Progenitor cell of endocrine pancreas (in vitro differentiated cells): ENCODE measurements at regions not wholly inside any gene's neighbourhood (a gene's known extent, or its start where the extent isn't known, plus 50 kb on each side); places are given as distances from the start of the nearest gene placed in this dataset.

Experiments used
- DNase-seq: peaks from one replicate; pipeline ENCODE4 v3.0.0; 2021; ENCODE audit warnings: low spot score; ENCODE audit not compliant: unreplicated experiment
- H3K27ac Mint-ChIP-seq: 2 replicates; pipeline ENCODE4 v1.8.0; 2021; ENCODE audit warnings: mild to moderate bottlenecking, moderate library complexity, mixed read lengths
- H3K27me3 Mint-ChIP-seq: 2 replicates; pipeline ENCODE4 v1.8.0; 2021; ENCODE audit warnings: mixed read lengths
- H3K36me3 Mint-ChIP-seq: 2 replicates; pipeline ENCODE4 v1.8.0; 2022; ENCODE audit warnings: mixed read lengths; ENCODE audit not compliant: insufficient read depth
- H3K4me1 Mint-ChIP-seq: 2 replicates; pipeline ENCODE4 v1.8.0; 2021; ENCODE audit warnings: low read depth, mixed read lengths
- H3K4me3 Mint-ChIP-seq: 2 replicates; pipeline ENCODE4 v1.8.0; 2021; ENCODE audit warnings: low read depth, mild to moderate bottlenecking, moderate library complexity, mixed read lengths
- H3K9me3 Mint-ChIP-seq: 2 replicates; pipeline ENCODE4 v1.8.0; 2021; ENCODE audit warnings: low read depth, mixed read lengths
- TF ChIP-seq, protein P1 (sequence below): fragments of 200-600 bp; sonication (generic); IDR thresholded peaks from one replicate; pipeline ENCODE4 v1.5.0; 2021; ENCODE audit warnings: antibody characterized with exemption, mild to moderate bottlenecking; ENCODE audit not compliant: unreplicated experiment

DNA sequence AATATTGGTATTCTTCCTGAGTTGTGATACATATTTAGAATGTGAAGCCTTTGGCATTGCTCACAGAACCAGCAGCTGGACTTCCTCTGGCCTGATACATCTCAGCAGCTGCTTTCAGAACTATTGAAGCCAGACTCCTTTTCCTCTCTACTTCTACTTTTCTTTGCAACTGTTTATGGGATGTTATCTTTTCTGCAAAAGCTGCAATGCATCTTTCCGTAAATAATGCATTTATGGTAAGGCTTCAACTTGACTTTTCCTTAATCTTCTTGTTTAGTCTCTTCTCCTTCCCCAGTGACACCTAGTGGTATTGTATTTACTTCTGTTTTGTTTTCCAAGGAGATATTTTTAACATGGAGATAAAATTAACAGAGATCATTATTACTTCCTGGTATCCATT, 1548.7 kb downstream of the PCDH7 start:
- Mint-ChIP-seq H3K27ac (no peak overlapping the region), H3K4me3 (no peak overlapping the region), H3K36me3 (no peaks in the 10 kb centered on the region), H3K27me3 (no peaks in the 10 kb centered on the region), H3K9me3 (peaks cover 3% of the 10 kb centered on the region), H3K4me1 (no peaks in the 10 kb centered on the region)
- DNase-seq = no peak
- TF ChIP-seq, protein P1, sequence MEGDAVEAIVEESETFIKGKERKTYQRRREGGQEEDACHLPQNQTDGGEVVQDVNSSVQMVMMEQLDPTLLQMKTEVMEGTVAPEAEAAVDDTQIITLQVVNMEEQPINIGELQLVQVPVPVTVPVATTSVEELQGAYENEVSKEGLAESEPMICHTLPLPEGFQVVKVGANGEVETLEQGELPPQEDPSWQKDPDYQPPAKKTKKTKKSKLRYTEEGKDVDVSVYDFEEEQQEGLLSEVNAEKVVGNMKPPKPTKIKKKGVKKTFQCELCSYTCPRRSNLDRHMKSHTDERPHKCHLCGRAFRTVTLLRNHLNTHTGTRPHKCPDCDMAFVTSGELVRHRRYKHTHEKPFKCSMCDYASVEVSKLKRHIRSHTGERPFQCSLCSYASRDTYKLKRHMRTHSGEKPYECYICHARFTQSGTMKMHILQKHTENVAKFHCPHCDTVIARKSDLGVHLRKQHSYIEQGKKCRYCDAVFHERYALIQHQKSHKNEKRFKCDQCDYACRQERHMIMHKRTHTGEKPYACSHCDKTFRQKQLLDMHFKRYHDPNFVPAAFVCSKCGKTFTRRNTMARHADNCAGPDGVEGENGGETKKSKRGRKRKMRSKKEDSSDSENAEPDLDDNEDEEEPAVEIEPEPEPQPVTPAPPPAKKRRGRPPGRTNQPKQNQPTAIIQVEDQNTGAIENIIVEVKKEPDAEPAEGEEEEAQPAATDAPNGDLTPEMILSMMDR = no peak

DNA sequence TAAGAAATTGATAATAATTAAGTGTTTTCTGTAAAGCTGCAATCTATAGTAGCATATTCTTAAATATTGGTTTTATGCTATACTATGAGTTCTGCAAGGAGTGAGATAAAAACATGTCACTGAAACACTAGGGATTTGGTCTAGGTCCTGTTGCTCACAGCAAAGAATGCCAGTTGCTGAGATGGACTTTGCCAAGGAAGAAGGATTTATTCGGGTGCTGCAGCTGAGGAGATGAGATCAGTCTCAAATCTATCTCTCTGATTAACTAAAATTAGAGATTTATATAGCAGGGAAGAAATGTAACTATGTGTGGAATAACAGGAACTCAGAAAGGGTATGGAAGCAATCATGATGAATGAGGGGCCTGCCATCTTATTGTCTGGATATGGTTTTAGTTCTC, 1569.9 kb downstream of the PCDH7 start:
- peaks cover 5% of the 10 kb centered on the region for H3K4me1 Mint-ChIP-seq

DNA sequence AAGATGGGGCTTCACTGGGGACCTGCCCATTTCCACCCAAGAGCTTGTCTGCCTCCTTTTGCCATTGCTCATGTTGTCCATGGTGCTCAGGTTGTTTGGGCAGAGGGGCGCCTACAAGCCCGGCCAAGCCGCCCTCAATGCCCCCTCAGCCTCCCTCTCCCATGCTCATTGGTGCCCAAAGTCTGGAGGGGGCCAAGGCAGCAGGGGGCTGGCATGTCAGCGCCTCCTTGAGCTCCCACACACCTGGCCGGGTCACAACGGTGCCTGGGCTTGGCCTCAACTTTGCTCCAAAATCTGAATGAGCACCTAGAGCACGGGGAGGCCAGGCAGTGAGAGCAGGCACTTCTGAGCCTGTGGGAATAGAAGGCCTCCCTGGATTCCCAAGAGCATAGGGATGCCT, 1598.8 kb downstream of the PCDH7 start:
- Mint-ChIP-seq H3K9me3 (peaks cover 19% of the 10 kb centered on the region), H3K4me1 (peaks cover 8% of the 10 kb centered on the region), H3K36me3 (no peaks in the 10 kb centered on the region), H3K27ac (no peak overlapping the region), H3K27me3 (no peaks in the 10 kb centered on the region), H3K4me3 (no peak overlapping the region)
- TF ChIP-seq, protein P1 = no peak
- no peak for DNase-seq

More for the DNA sequence above, 1569.9 kb downstream of the PCDH7 start:
- no peak for DNase-seq
- no peaks in the 10 kb centered on the region for H3K27me3 Mint-ChIP-seq
- TF ChIP-seq, protein P1 = no peak
- no peak overlapping the region for H3K4me3 Mint-ChIP-seq
- peaks cover 4% of the 10 kb centered on the region for H3K9me3 Mint-ChIP-seq
- H3K36me3 Mint-ChIP-seq = peaks cover 3% of the 10 kb centered on the region
- no peak overlapping the region for H3K27ac Mint-ChIP-seq

DNA sequence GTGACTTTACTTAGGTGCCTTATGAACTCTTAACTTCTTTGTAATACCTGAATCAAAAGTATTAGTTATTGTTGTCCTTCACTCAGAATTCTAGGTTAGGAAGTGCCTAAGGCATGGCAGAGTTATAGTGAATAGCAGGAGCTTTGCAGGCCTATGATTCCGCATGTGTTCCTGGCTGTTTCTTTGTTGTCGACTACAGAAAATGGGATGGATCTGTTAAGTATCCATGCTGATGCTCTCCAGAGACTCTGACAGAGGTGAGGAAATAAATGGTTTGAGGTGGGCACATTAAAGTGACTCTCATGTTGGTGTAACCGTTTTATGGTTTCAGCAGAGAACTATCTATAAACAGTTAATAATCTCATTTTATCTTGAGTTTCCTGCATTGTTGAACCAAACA, 1601.3 kb downstream of the PCDH7 start:
- Mint-ChIP-seq H3K4me1 (peaks cover 6% of the 10 kb centered on the region), H3K27ac (no peak overlapping the region), H3K4me3 (no peak overlapping the region), H3K36me3 (no peaks in the 10 kb centered on the region), H3K9me3 (peaks cover 15% of the 10 kb centered on the region), H3K27me3 (no peaks in the 10 kb centered on the region)
- TF ChIP-seq, protein P1 = no peak
- DNase-seq = no peak

DNA sequence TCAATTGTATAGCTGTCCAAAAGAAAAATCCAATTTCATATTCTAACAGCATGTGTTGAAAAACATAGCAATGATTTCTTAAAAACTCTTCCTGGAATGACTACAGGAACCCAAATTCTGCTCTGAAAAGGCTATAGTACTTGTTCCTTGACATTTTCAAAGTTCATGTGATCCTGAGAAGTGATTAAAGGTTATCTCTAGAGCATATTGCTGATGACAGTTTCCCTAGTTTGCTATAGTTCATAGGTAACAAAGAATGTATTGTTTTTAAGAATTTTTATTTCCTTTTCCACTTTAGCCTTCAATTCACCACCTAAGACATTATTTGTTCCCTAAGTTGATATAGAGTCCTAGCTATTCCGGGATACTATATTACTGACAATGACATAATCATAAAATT, 1614.6 kb downstream of the PCDH7 start:
- H3K4me3 Mint-ChIP-seq = no peak overlapping the region
- TF ChIP-seq, protein P1 = no peak
- H3K4me1 Mint-ChIP-seq = no peaks in the 10 kb centered on the region
- no peaks in the 10 kb centered on the region for H3K36me3 Mint-ChIP-seq
- no peaks in the 10 kb centered on the region for H3K9me3 Mint-ChIP-seq
- no peak overlapping the region for H3K27ac Mint-ChIP-seq
- H3K27me3 Mint-ChIP-seq = no peaks in the 10 kb centered on the region
- no peak for DNase-seq
